ENCODE measurements at regions not wholly inside any gene's neighbourhood (a gene's known extent, or its start where the extent isn't known, plus 50 kb on each side); places are given as distances from the start of the nearest gene placed in this dataset.
"Not testable (repeated sequence)": the region's sequence is repeated elsewhere in the genome, so short reads cannot be mapped to it uniquely, and the experiment has no call there.

DNA sequence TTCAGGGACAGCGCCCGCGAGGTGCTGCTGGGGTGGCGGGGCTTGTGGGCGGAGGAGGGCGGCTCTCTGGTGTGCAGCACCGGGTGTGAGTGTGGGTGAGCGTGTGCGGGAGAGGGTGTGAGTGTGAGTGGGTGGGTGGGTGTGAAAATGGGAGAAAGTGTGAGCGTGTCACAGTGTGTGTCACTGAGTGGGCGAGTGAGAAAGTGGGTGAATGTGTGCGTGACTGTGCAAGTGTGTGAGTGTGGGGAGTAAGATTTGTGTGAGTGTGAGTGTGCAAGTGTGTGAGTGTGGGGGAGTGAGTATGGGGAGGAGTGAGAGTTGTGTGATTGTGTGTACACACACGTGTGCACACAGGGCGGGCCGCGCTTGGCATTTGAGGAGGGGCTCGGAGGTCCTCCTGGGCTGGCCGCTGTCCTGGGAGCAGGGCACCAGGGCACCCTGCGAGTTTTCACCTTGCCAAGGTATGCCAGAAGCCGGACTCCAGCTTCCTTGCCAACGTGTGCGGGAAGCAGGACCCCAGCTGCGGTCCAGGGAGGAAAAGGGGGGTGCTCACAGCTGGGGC lies 63.1 kb upstream of the DPP6 start:
- DNase-seq = not testable (repeated sequence)

DNA sequence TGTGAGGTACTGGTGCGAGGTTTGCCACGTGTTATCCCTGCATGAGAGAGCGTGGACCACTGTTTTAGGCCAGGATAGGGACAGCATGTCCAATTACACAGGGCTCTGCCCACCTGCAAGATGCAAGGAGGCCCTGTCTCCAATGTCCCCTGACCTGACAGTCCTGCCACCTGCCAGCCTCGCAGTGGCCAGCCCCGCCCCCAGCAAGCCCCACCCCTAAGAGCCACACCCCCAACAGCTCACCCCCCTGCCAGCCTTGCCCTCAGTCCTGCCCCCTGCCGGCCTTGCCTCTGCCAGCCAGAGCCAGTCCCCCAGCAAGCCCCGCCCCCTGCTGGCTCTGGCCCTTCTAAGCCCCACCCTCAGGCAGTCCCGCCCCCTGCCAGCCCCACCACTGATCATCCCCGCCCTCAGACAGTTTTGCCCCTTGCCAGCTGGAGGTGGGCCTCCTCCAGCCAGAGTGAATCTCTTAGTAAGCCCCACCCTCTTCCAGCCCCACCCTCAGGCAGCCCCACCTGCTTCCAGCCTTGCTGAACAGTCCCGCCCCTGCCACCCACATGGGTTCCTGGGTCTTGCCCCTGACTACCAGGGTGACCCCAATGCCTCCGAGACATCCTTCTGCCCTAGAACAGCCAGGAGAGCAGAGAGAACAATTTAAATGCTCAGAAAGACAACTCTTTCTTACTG lies 62.3 kb upstream of the DPP6 start:
- DNase-seq; in situ Hi-C loops (cut with MboI; ENCODE audit: low pct_unique_long_range_greater_than_20kb, low sequenced_read_pairs): not testable (repeated sequence)

More for the DNA sequence above, 63.1 kb upstream of the DPP6 start:
- in situ Hi-C loops (cut with MboI; ENCODE audit: low pct_unique_long_range_greater_than_20kb, low sequenced_read_pairs) = not testable (repeated sequence)

DNA sequence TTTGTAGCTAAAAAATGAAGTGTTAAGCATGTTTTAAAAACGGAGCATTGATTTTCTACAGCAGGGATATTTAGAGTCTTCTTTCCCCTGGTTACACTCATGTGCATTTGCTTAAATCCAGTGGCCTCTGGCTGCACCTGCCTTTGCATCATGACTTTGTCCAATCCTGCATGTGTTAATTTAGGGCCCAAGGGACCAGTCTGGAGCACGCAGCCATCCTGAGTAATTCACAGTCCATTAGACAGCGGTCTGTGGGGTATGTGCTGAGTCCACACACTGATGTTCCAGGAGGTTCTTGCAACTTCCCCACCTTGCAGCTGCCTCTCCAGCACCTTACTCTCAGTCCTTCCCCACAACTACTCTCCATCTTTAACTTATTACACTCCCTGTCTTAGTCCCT lies 60.7 kb upstream of the DPP6 start:
- DNase-seq; in situ Hi-C loops (cut with MboI; ENCODE audit: low pct_unique_long_range_greater_than_20kb, low sequenced_read_pairs): not testable (repeated sequence)

DNA sequence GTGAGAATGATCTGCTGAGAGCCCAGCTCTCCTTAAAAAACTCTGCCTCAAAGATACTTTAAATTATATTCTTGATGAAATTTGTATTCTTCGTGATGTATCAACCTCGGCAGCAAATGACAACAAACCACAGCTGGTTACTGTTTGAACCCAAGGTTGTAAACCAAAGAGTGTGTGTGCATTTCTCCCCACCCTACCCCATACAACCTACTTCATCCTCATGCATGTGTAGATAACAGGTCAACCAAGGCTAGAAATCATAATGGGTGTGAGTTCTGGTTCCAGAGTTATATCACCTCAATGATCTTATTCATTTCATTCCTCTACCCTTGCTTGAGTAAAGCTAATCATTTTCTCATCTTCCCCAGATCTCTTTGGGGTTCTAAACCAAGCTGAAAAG lies 58.8 kb upstream of the DPP6 start:
- DNase-seq; in situ Hi-C loops (cut with MboI; ENCODE audit: low pct_unique_long_range_greater_than_20kb, low sequenced_read_pairs): not testable (repeated sequence)

DNA sequence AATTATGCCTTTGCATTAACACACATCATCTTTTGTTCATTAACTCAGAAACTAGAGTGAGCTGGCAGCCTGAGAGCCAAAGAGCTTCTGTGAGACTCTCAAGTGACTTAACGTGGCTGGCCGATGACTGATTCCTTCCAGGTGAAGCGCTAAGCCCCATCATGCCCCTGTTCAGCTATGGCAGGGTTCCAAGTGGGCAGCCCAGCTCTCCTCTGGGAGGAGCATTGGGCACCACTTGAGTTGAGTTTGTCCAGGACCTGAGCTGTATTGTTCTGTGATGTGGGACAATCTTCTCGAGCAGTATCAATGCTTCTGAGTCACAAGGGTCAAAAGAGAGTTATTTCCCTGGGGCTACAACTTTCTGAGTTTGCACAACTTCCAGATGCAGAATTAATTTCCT lies 53.3 kb upstream of the DPP6 start:
- in situ Hi-C loops (cut with MboI; ENCODE audit: low pct_unique_long_range_greater_than_20kb, low sequenced_read_pairs); DNase-seq: not testable (repeated sequence)
